ENCODE measurements at regions not wholly inside any gene's neighbourhood (a gene's known extent, or its start where the extent isn't known, plus 50 kb on each side); places are given as distances from the start of the nearest gene placed in this dataset.
"Not testable (repeated sequence)": the region's sequence is repeated elsewhere in the genome, so short reads cannot be mapped to it uniquely, and the experiment has no call there.

- no peak for DNase-seq (ENCODE audit: low spot score)
- intact Hi-C loops (cut with DNase I) = no loop called here
Observed at GRCh38 chr3:10692039-10692622, 123.9 kb upstream of the SLC6A11 start.

DNA sequence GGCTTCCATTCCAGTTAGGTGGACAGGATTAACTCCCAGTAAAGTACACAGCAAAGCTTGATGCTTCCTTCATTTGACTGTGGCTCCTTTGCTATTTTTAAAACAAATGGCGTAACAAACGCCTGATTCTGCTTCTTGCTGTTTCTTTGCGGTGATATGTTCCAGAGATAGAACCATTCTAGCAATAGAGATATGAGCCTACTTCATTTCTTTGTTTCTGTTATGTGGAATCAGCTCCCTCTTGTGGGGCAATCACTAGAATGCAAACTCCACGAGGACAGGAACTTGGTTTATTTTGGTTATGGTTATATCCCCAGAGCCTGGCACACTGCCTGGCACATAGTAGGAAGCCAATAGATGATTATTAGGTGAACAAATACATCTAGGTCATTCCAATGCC lies 122.6 kb upstream of the SLC6A11 start:
- intact Hi-C loops (cut with DNase I) = no loop called here
- DNase-seq (ENCODE audit: low spot score) = no peak

DNA sequence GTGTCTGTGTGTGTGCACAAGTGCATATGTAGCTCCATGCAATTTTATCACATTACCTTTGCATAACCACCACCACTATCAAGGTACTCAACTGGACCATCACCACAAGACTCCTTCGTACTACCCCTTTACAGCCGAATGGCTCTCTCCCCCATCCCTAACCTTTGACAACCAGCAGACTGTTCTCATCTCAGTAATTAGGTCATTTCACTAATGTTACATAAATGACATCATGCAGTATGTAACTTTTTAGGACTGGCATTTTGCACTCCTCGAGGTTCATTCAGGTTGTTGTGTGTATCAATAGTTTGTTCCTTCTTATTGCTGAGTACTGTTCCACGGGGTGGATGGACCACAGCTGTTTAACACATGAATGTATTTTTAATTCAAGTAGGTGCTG lies 121.8 kb upstream of the SLC6A11 start:
- intact Hi-C loops (cut with DNase I) = no loop called here
- no peak for DNase-seq (ENCODE audit: low spot score)

GRCh38 chr3:10695186-10695585 lies 120.8 kb upstream of the SLC6A11 start:
- DNase-seq (ENCODE audit: low spot score); intact Hi-C loops (cut with DNase I): not testable (repeated sequence)

DNA sequence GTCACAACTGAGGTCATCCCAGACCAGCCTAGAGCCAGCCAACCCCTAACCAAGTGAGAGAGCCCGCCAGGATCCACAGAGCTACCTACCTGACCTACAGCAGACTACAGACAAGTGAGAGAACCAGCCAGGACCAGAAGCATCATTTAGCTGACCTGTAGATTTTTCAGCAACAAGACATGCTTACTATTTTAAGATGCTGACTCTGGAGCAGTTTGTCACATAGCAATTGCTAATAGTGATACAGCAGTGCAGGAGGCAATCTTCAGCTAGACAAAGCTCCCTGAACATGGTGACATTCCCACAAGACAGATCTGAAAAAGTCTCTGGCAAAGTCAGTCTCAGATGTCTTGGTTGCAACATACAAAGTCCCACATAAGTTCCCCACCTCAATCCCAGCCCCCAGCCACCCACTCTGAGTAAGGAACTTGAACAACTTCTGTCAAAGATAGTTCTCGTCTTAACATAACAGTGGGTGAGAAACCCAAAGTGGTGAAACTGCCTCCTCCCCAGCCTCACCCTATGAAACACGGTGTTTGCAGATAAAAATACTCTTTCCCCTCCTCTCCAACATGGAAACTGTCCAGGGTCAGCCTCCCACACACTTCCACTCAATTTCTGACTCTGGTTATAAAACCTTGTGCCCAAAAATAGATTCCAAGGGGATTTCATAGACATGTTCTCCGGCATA lies 120.3 kb upstream of the SLC6A11 start:
- intact Hi-C loops (cut with DNase I) = no loop called here
- DNase-seq (ENCODE audit: low spot score) = no peak

GRCh38 chr3:10697918-10698317 lies 118.1 kb upstream of the SLC6A11 start:
- no peak for DNase-seq (ENCODE audit: low spot score)
- intact Hi-C loops (cut with DNase I) = no loop called here

DNA sequence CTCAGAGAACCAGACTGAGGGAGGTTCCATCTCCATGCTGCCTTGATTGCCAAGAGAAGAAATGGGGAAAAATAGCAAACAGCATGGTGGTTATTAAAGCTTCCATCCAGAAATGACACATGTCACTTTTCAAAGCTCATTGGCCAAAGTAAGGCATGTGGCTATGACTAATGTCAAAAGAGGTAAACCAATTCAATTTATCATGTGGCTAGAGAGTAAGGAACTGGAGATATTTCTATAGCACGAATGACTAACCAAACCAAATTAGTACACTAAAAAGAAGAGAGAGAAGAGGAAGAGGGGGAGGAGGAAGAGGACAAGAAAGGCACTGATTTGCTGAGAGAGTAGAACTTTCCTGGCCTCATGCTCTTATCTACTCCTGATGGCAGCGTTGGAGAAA lies 115.2 kb upstream of the SLC6A11 start:
- DNase-seq (ENCODE audit: low spot score) = no peak

GRCh38 chr3:10702961-10703740 lies 112.9 kb upstream of the SLC6A11 start:
- DNase-seq (ENCODE audit: low spot score) = no peak
- intact Hi-C loops (cut with DNase I) = no loop called here

More for the DNA sequence above, 115.2 kb upstream of the SLC6A11 start:
- intact Hi-C loops (cut with DNase I) = no loop called here

DNA sequence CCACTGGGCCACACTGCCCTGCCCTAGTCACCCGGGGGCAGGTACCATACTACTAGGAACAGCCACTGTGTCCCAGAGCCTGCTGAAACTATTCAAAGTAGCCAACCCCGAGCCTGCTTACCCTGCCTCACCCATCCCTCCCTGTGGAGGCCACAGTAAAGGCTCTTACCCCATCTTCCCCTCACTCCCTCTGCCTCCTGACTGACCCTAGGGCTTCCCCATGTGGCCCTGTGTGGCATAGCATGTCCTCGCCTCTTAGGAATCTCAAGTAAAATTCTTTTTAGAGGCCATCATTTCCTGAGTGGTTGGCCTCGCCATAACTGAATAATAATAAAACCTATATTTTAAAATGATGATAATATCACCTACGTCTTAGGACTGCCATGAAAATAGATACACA lies 112.2 kb upstream of the SLC6A11 start:
- intact Hi-C loops (cut with DNase I) = no loop called here
- no peak for DNase-seq (ENCODE audit: low spot score)

- intact Hi-C loops (cut with DNase I) = no loop called here
- no peak for DNase-seq (ENCODE audit: low spot score)
Observed at GRCh38 chr3:10706156-10706739, 109.8 kb upstream of the SLC6A11 start.

GRCh38 chr3:10706740-10707399 lies 109.2 kb upstream of the SLC6A11 start:
- intact Hi-C loops (cut with DNase I) = no loop called here
- no peak for DNase-seq (ENCODE audit: low spot score)

- peak; percentile 22 for DNase-seq (ENCODE audit: low spot score)
- intact Hi-C loops (cut with DNase I) = no loop called here
Observed at GRCh38 chr3:10707400-10708215, 108.4 kb upstream of the SLC6A11 start.

- peak; percentile 68 for DNase-seq (ENCODE audit: low spot score)
- intact Hi-C loops (cut with DNase I) = no loop called here
Observed at GRCh38 chr3:10708216-10708893, 107.7 kb upstream of the SLC6A11 start.

- intact Hi-C loops (cut with DNase I) = no loop called here
- peak; percentile 44 for DNase-seq (ENCODE audit: low spot score)
Observed at GRCh38 chr3:10709110-10709781, 106.8 kb upstream of the SLC6A11 start.

GRCh38 chr3:10712121-10712520 lies 103.9 kb upstream of the SLC6A11 start:
- DNase-seq (ENCODE audit: low spot score) = peak; percentile 59
- intact Hi-C loops (cut with DNase I) = no loop called here

DNA sequence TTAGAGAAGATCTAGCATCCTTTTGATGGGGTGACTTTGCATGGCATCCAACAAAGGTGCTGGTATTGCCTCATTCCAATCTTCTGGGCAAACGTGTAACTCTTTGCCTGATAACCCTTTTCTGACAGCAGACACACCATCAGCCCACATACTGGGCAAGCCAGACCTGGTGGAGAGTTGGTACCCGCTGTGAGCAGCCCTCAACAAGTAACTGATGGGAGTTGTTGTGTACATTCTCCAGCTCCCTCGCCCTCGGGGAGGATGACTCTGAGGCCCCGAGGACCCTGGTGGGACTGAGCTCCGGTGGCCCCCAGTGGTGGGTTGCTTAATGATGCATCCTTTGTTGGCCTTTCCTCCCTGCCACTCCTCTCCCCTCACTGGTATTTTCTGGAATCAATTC lies 102.4 kb upstream of the SLC6A11 start:
- intact Hi-C loops (cut with DNase I) = no loop called here
- peak; percentile 17 for DNase-seq (ENCODE audit: low spot score)

DNA sequence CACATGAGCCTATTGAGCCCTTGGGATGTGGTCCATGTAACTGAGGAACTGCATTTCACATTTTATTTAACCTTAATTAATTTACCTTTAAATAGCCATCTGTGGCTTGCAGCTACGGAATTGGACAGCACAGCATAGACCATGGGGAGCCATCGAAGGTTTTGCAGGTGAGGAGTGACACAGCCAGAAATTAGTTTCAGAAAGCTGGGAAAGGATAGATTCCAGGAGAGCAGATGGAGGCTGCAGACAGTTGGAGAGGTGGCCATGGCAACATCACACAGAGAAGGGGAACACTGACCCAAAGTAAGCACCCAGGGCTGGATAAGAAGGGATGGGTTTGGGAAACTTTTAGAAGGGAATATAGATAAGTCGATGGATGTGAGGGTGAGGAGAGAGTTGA lies 100.1 kb upstream of the SLC6A11 start:
- intact Hi-C loops (cut with DNase I) = no loop called here
- DNase-seq (ENCODE audit: low spot score) = peak; percentile 35

- peak; percentile 31 for DNase-seq (ENCODE audit: low spot score)
- intact Hi-C loops (cut with DNase I) = no loop called here
Observed at GRCh38 chr3:10716964-10717363, 99.1 kb upstream of the SLC6A11 start.

All from cardiac septum (tissue), 1 donor.